Kidney (tissue), 13 donors: ENCODE measurements at regions not wholly inside any gene's neighbourhood (a gene's known extent, or its start where the extent isn't known, plus 50 kb on each side); places are given as distances from the start of the nearest gene placed in this dataset.

Experiments used
- DNase-seq, 5 donors: peaks; one replicate each; pipeline ENCODE4 v3.0.0-alpha.2; 2013 to 2020
- FAIRE-seq: peaks from 2 replicates; lab custom pipeline; 2012; peaks lifted over from hg19 to GRCh38; lab: Jason Lieb, UNC
- H3K27ac ChIP-seq, 2 donors: one replicate each; pipeline ENCODE4 v1.7.0; 2013; ENCODE audit warnings: low read depth in 2 of 2, low read length in 2 of 2, inconsistent platforms in 1 of 2
- H3K27me3 ChIP-seq: one replicate; pipeline ENCODE4 v1.7.1; 2013; ENCODE audit warnings: low read length, inconsistent platforms; ENCODE audit not compliant: control insufficient read depth, insufficient read depth
- H3K36me3 ChIP-seq, 3 donors: one replicate each; pipeline versions ENCODE4 v1.7.0 to v1.7.1; 2013; ENCODE audit warnings: low read length in 3 of 3, control low read depth in 1 of 3, inconsistent platforms in 1 of 3; ENCODE audit not compliant: insufficient read depth in 3 of 3, control insufficient read depth in 2 of 3
- H3K4me1 ChIP-seq, 3 donors: one replicate each; pipeline versions ENCODE4 v1.7.0 to v1.7.1; 2013; ENCODE audit warnings: low read length in 3 of 3, inconsistent platforms in 1 of 3, low read depth in 1 of 3; ENCODE audit not compliant: control insufficient read depth in 2 of 3, insufficient read depth in 2 of 3
- H3K4me3 ChIP-seq, 3 donors: one replicate each; pipeline versions ENCODE4 v1.7.0 to v1.8.1; 2013; ENCODE audit warnings: low read length in 3 of 3, control low read depth in 1 of 3, inconsistent platforms in 1 of 3
- H3K9ac ChIP-seq, 3 donors: one replicate each; pipeline versions ENCODE4 v1.7.0 to v1.7.1; 2013; ENCODE audit warnings: low read length in 3 of 3, control low read depth in 1 of 3, inconsistent platforms in 1 of 3
- H3K9me3 ChIP-seq, 3 donors: one replicate each; pipeline versions ENCODE4 v1.7.0 to v1.7.1; 2013; ENCODE audit warnings: low read length in 3 of 3, control low read depth in 1 of 3, inconsistent platforms in 1 of 3; ENCODE audit not compliant: control insufficient read depth in 2 of 3, insufficient read depth in 1 of 3
- CTCF ChIP-seq: IDR thresholded peaks from 3 replicates; pipeline ENCODE4 v1.5.1; 2012; ENCODE audit warnings: mild to moderate bottlenecking, moderate library complexity, borderline replicate concordance; ENCODE audit not compliant: insufficient read depth; ENCODE audit errors: extremely low read depth
- intact Hi-C: fragments of 100-400 bp; cut with DNase I; formaldehyde crosslinking; loops from one replicate; pipeline ENCODE4 v1.11.1; 2022
- donor health status: control.
- donor health status: control.
- donor health status: control.
- donor health status: control.
- donor health status: control.
- donor health status: DM: yes; HTN: yes; CAD: no.
- donor health status: Normal renal cell carcinoma (clear cell type).

GRCh38 chr5:118775790-118776499 lies 212.4 kb downstream of the DTWD2 start:
- Histone ChIP-seq H3K9me3 (no peaks in the 10 kb centered on the region), H3K4me1 (peaks cover 0 to 6% (median 4%) of the 10 kb centered on the region in 3 donors), H3K9ac (no peak overlapping the region), H3K27ac (peak overlapping the region; percentile 4 to 15), H3K27me3 (no peaks in the 10 kb centered on the region), H3K4me3 (no peak overlapping the region), H3K36me3 (no peaks in the 10 kb centered on the region)
- no peak for DNase-seq
- no peak for FAIRE-seq
- TF ChIP-seq CTCF, result no peak
- intact Hi-C loops, result no loop called here

GRCh38 chr5:118768607-118769175 lies 219.7 kb downstream of the DTWD2 start:
- FAIRE-seq (no peak), DNase-seq (no peak)
- no peak overlapping the region for H3K9ac ChIP-seq
- H3K9me3 ChIP-seq, result no peaks in the 10 kb centered on the region
- no peak overlapping the region for H3K27ac ChIP-seq
- intact Hi-C loops, result no loop called here
- peaks cover 0 to 6% (median 0%) of the 10 kb centered on the region in 3 donors for H3K4me1 ChIP-seq
- TF ChIP-seq CTCF, result no peak
- no peaks in the 10 kb centered on the region for H3K36me3 ChIP-seq
- H3K27me3 ChIP-seq, result no peaks in the 10 kb centered on the region
- H3K4me3 ChIP-seq, result no peak overlapping the region

- Histone ChIP-seq H3K4me1 (no peaks in the 10 kb centered on the region), H3K36me3 (no peaks in the 10 kb centered on the region), H3K4me3 (no peak overlapping the region), H3K27ac (no peak overlapping the region), H3K9ac (no peak overlapping the region), H3K9me3 (no peaks in the 10 kb centered on the region), H3K27me3 (no peaks in the 10 kb centered on the region)
- DNase-seq (no peak), FAIRE-seq (no peak)
- TF ChIP-seq CTCF, result no peak
- intact Hi-C loops, result no loop called here
Measured at GRCh38 chr5:118762291-118762690, 226.1 kb downstream of the DTWD2 start.
